Keratinocyte (primary cell): ENCODE measurements at regions not wholly inside any gene's neighbourhood (a gene's known extent, or its start where the extent isn't known, plus 50 kb on each side); places are given as distances from the start of the nearest gene placed in this dataset.

Experiments
- DNase-seq: peaks from one replicate; pipeline ENCODE4 v3.0.0-alpha.2; 2011; ENCODE audit warnings: low read depth, missing footprints, low spot score
- FAIRE-seq: peaks from 2 replicates; lab custom pipeline; 2011; peaks lifted over from hg19 to GRCh38; lab: Jason Lieb, UNC
- H2AFZ ChIP-seq: 2 replicates; pipeline ENCODE4 v1.6.0; 2012; ENCODE audit warnings: low read length, control low read depth, inconsistent platforms; ENCODE audit not compliant: control insufficient read depth
- H3K27ac ChIP-seq: 2 replicates; pipeline ENCODE4 v1.5.1; 2011; ENCODE audit warnings: low read length; ENCODE audit not compliant: control insufficient read depth, insufficient read depth
- H3K27me3 ChIP-seq: 3 replicates; pipeline ENCODE4 v1.6.0; 2011; ENCODE audit warnings: low read length; ENCODE audit not compliant: control insufficient read depth, insufficient read depth; ENCODE audit errors: extremely low read depth
- H3K36me3 ChIP-seq, 2 experiments: 2 replicates in 1 of 2; 3 replicates in 1 of 2; pipeline ENCODE4 v1.5.1; 2011; ENCODE audit warnings: low read length in 2 of 2, mild to moderate bottlenecking in 1 of 2; ENCODE audit not compliant: control insufficient read depth in 2 of 2, insufficient read depth in 2 of 2; ENCODE audit errors: extremely low read depth in 1 of 2
- H3K4me1 ChIP-seq: 3 replicates; pipeline ENCODE4 v1.5.1; 2011; ENCODE audit warnings: low read length; ENCODE audit not compliant: control insufficient read depth, insufficient read depth; ENCODE audit errors: extremely low read depth
- H3K4me2 ChIP-seq: 3 replicates; pipeline ENCODE4 v1.6.0; 2011; ENCODE audit warnings: low read depth, low read length; ENCODE audit not compliant: control insufficient read depth, insufficient read depth; ENCODE audit errors: extremely low read depth
- H3K4me3 ChIP-seq, 3 experiments: fragments of 200-600 bp in 1 of 3; sonication (generic) in 1 of 3; 2 replicates in 2 of 3; 3 replicates in 1 of 3; pipeline ENCODE4 v1.5.1; 2011 to 2016; ENCODE audit warnings: low read length in 3 of 3, mild to moderate bottlenecking in 3 of 3, control low read depth in 2 of 3, inconsistent platforms in 1 of 3, low read depth in 1 of 3, mixed read lengths in 1 of 3, mixed run types in 1 of 3, moderate library complexity in 1 of 3; ENCODE audit not compliant: control insufficient read depth in 2 of 3, insufficient read depth in 2 of 3; ENCODE audit errors: extremely low read depth in 1 of 3
- H3K79me2 ChIP-seq: 2 replicates; pipeline ENCODE4 v1.6.0; 2012; ENCODE audit warnings: low read length; ENCODE audit not compliant: control insufficient read depth, insufficient read depth
- H3K9ac ChIP-seq: 3 replicates; pipeline ENCODE4 v1.6.0; 2011; ENCODE audit warnings: low read length; ENCODE audit not compliant: control insufficient read depth, insufficient read depth; ENCODE audit errors: extremely low read depth
- H3K9me1 ChIP-seq: 3 replicates; pipeline ENCODE4 v1.6.0; 2011; ENCODE audit warnings: low read length; ENCODE audit not compliant: control insufficient read depth, insufficient read depth; ENCODE audit errors: extremely low read depth
- H3K9me3 ChIP-seq: 2 replicates; pipeline ENCODE4 v1.5.1; 2012; ENCODE audit warnings: low read depth, low read length; ENCODE audit not compliant: control insufficient read depth
- H4K20me1 ChIP-seq: 3 replicates; pipeline ENCODE4 v1.6.0; 2011; ENCODE audit warnings: low read length; ENCODE audit not compliant: control insufficient read depth, insufficient read depth; ENCODE audit errors: extremely low read depth
- EZH2 ChIP-seq: IDR thresholded peaks from one replicate; pipeline ENCODE4 v1.6.1; 2012; ENCODE audit warnings: inconsistent platforms, mild to moderate bottlenecking, low read length, moderate library complexity
- dilution Hi-C: fragments of 300-500 bp; cut with MboI; formaldehyde crosslinking; loops from one replicate; pipeline ENCODE4 v1.7.0; 2020; ENCODE audit warnings: low sequenced_read_pairs; ENCODE audit not compliant: extremely low pct_ligation_motif_present
- TF ChIP-seq, protein P1 (sequence below), 3 experiments: IDR thresholded peaks in 1 of 3; conservative IDR thresholded peaks in 1 of 3; optimal IDR thresholded peaks in 1 of 3; 2 replicates in 2 of 3; 3 replicates in 1 of 3; pipeline versions ENCODE3 to v1.5.1; 2011; ENCODE audit warnings: low read length in 3 of 3, mild to moderate bottlenecking in 3 of 3, moderate library complexity in 2 of 3, control low read depth in 1 of 3, inconsistent platforms in 1 of 3; ENCODE audit not compliant: insufficient read depth in 2 of 3; ENCODE audit errors: extremely low read depth in 1 of 3

DNA sequence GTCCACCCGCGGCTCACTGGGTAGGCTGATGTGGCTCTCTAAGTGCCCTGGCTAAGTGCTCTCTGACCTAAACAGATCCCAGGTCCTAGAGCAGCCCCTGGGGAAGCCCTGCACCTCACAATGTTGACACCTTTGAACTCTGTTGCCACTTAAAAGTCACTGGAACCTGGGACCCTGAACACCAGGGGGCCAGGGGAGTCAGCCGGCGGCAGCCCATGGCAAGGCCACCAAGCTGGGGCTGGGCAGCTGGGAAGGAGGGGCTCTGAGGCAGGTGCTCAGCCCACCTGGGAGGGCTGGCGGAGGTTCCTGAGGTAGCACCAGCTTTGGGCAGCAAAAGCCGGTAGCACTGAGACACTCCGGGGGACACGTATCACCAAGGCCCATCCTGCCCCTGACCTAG, 129.0 kb downstream of the CHSY1 start:
- H3K27me3 ChIP-seq = no peaks in the 10 kb centered on the region
- no peak overlapping the region for H3K4me3 ChIP-seq
- FAIRE-seq (no peak), DNase-seq (no peak)
- dilution Hi-C loops = no loop called here
- H2AFZ ChIP-seq = no peak overlapping the region
- no peak overlapping the region for H3K27ac ChIP-seq
- TF ChIP-seq EZH2 = no peak
- TF ChIP-seq, protein P1, sequence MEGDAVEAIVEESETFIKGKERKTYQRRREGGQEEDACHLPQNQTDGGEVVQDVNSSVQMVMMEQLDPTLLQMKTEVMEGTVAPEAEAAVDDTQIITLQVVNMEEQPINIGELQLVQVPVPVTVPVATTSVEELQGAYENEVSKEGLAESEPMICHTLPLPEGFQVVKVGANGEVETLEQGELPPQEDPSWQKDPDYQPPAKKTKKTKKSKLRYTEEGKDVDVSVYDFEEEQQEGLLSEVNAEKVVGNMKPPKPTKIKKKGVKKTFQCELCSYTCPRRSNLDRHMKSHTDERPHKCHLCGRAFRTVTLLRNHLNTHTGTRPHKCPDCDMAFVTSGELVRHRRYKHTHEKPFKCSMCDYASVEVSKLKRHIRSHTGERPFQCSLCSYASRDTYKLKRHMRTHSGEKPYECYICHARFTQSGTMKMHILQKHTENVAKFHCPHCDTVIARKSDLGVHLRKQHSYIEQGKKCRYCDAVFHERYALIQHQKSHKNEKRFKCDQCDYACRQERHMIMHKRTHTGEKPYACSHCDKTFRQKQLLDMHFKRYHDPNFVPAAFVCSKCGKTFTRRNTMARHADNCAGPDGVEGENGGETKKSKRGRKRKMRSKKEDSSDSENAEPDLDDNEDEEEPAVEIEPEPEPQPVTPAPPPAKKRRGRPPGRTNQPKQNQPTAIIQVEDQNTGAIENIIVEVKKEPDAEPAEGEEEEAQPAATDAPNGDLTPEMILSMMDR (optimal IDR thresholded peaks at IDR 0.05 in 1 of 3, IDR thresholded peaks at IDR 0.05 in 1 of 3, conservative IDR thresholded peaks at IDR 0.05 in 1 of 3; ENCODE audit: extremely low read depth in 1 of 3, insufficient read depth in 2 of 3, low read length in 3 of 3) = no peak
- no peak overlapping the region for H3K9ac ChIP-seq
- H3K4me1 ChIP-seq = peaks cover 7% of the 10 kb centered on the region
- no peaks in the 10 kb centered on the region for H3K9me1 ChIP-seq
- H3K9me3 ChIP-seq = peaks cover 4% of the 10 kb centered on the region
- H3K36me3 ChIP-seq = no peaks in the 10 kb centered on the region
- H3K79me2 ChIP-seq = no peaks in the 10 kb centered on the region
- no peaks in the 10 kb centered on the region for H4K20me1 ChIP-seq
- H3K4me2 ChIP-seq = no peak overlapping the region

DNA sequence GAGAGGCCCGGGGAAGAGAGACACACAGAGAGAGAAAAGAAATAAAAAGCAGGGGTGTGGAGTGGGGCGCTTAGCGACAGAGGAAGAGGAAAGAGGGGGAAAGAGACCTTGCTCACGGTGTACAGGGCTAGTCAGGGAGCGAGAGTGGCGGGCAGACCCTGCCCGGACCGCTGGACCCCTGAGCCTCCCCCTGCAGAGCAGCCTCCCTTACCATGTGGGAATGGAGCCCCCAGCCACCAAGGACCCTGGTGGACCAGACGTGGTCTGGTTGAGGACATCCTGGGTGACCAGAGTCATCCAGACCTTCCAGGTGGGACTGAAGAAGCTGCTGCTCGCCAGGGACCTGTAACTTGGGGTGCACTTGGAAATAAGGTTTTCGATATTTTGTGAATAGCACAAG, 129.6 kb downstream of the CHSY1 start:
- Histone ChIP-seq H3K79me2 (no peaks in the 10 kb centered on the region), H3K9me1 (no peaks in the 10 kb centered on the region), H3K27ac (no peak overlapping the region), H3K27me3 (no peaks in the 10 kb centered on the region), H3K36me3 (no peaks in the 10 kb centered on the region), H4K20me1 (no peaks in the 10 kb centered on the region), H3K9ac (no peak overlapping the region), H3K4me2 (no peak overlapping the region), H3K9me3 (peaks cover 3% of the 10 kb centered on the region), H3K4me1 (peaks cover 7% of the 10 kb centered on the region), H3K4me3 (no peak overlapping the region), H2AFZ (peak overlapping the region; percentile 86)
- no peak for FAIRE-seq
- dilution Hi-C loops = no loop called here
- TF ChIP-seq EZH2 = no peak
- TF ChIP-seq, protein P1 (optimal IDR thresholded peaks at IDR 0.05 in 1 of 3, IDR thresholded peaks at IDR 0.05 in 1 of 3, conservative IDR thresholded peaks at IDR 0.05 in 1 of 3; ENCODE audit: extremely low read depth in 1 of 3, insufficient read depth in 2 of 3, low read length in 3 of 3) = no peak
- DNase-seq = no peak
